ENCODE measurements at regions not wholly inside any gene's neighbourhood (a gene's known extent, or its start where the extent isn't known, plus 50 kb on each side); places are given as distances from the start of the nearest gene placed in this dataset.

GRCh38 chr5:120158211-120158610 lies 305.9 kb upstream of the PRR16 start:
- TF ChIP-seq CTCF (IDR thresholded peaks at IDR 0.05) (no peak), POLR2A (IDR thresholded peaks at IDR 0.05) (no peak)
